HCT116 (cell line): ENCODE measurements at regions not wholly inside any gene's neighbourhood (a gene's known extent, or its start where the extent isn't known, plus 50 kb on each side); places are given as distances from the start of the nearest gene placed in this dataset.

Source experiments
- ATAC-seq: fragments of 200-7000 bp; cut with Tn5 transposase; 2 replicates; pipeline ENCODE4 v1.9.1; 2020; ENCODE audit warnings: mild to moderate bottlenecking, moderate library complexity
- BruUV-seq: library from RNA; stranded (reverse); fragments of 400-500 nt; replicated peaks from 2 replicates; lab custom pipeline; 2021; lab: Mats Ljungman, UMichigan
- CTCF ChIA-PET: fragments of 300-600 bp; sonication (Branson Sonifier 250); formaldehyde crosslinking; loops from one replicate; lab custom pipeline; 2021; ENCODE audit warnings: antibody characterized with exemption; lab: Charles Lee
- POLR2A ChIA-PET: fragments of 300-600, 350-600 bp; sonication (Branson Sonifier 250); formaldehyde crosslinking; loops from one replicate; lab custom pipeline; 2021; ENCODE audit warnings: antibody characterized with exemption; lab: Charles Lee
- RAD21 ChIA-PET, 2 experiments: fragments of 300-600 bp; sonication (Branson Sonifier 250); formaldehyde crosslinking; loops; one replicate each; lab custom pipeline; 2023; ENCODE audit warnings: low total read pairs in 2 of 2; ENCODE audit not compliant: uncharacterized antibody in 2 of 2, unreplicated experiment in 2 of 2, low non-redundant PET in 1 of 2; lab: Charles Lee
- DNase-seq: peaks from one replicate; pipeline ENCODE4 v3.0.0-alpha.2; 2010; ENCODE audit warnings: low read depth, low spot score
- H2AFZ ChIP-seq: fragments of 200-600 bp; shearing (Covaris generic), sonication (generic); 2 replicates; pipeline ENCODE4 v1.6.1; 2017; ENCODE audit warnings: low read depth, mixed run types, mixed read lengths, antibody characterized with exemption, low read length; ENCODE audit not compliant: poor library complexity, severe bottlenecking
- H3K27ac ChIP-seq: 2 replicates; pipeline ENCODE4 v1.5.1; 2012; ENCODE audit warnings: low read depth, low read length
- H3K27me3 ChIP-seq: fragments of 200-600 bp; sonication (generic); 2 replicates; pipeline ENCODE4 v1.6.1; 2016; ENCODE audit warnings: mixed run types, low read length, mixed read lengths; ENCODE audit not compliant: insufficient read depth
- H3K36me3 ChIP-seq, 2 experiments: fragments of 200-500 bp in 1 of 2; fragments of 200-600 bp in 1 of 2; sonication (Bioruptor generic) in 1 of 2; sonication (generic) in 1 of 2; 2 replicates each; pipeline versions ENCODE4 v1.5.1 to v1.6.1; 2014 to 2016; ENCODE audit warnings: low read length in 2 of 2, inconsistent platforms in 1 of 2, mixed read lengths in 1 of 2, mixed run types in 1 of 2; ENCODE audit not compliant: insufficient read depth in 2 of 2, control insufficient read depth in 1 of 2
- H3K4me1 ChIP-seq, 2 experiments: fragments of 200-600 bp in 1 of 2; sonication (generic) in 1 of 2; 2 replicates each; pipeline versions ENCODE4 v1.5.1 to v1.6.1; 2012 to 2017; ENCODE audit warnings: low read length in 2 of 2, inconsistent platforms in 1 of 2, mild to moderate bottlenecking in 1 of 2, mixed read lengths in 1 of 2, mixed run types in 1 of 2, moderate library complexity in 1 of 2; ENCODE audit not compliant: insufficient read depth in 2 of 2, control insufficient read depth in 1 of 2
- H3K4me2 ChIP-seq: fragments of 200-600 bp; sonication (generic); 2 replicates; pipeline ENCODE4 v1.6.1; 2017; ENCODE audit warnings: mixed run types, low read length, mixed read lengths
- H3K4me3 ChIP-seq, 2 experiments: fragments of 200-600 bp in 1 of 2; sonication (generic) in 1 of 2; replicated peaks in 1 of 2; 2 replicates each; pipeline ENCODE4 v1.5.1; 2011 to 2016; ENCODE audit warnings: low read length in 2 of 2, control low read depth in 1 of 2, low read depth in 1 of 2, mild to moderate bottlenecking in 1 of 2, mixed read lengths in 1 of 2, mixed run types in 1 of 2
- H3K79me2 ChIP-seq: fragments of 200-600 bp; sonication (generic); 2 replicates; pipeline ENCODE4 v1.6.1; 2017; ENCODE audit warnings: mild to moderate bottlenecking, mixed run types, low read length, moderate library complexity, mixed read lengths; ENCODE audit not compliant: insufficient read depth
- H3K9ac ChIP-seq: fragments of 200-600 bp; sonication (generic); 2 replicates; pipeline ENCODE4 v1.6.1; 2016; ENCODE audit warnings: low read length, mixed read lengths
- H3K9me2 ChIP-seq: fragments of 200-600 bp; sonication (generic), shearing (Covaris generic); 2 replicates; pipeline ENCODE4 v1.6.1; 2017; ENCODE audit warnings: mixed run types, mild to moderate bottlenecking, moderate library complexity; ENCODE audit not compliant: insufficient read depth
- H3K9me3 ChIP-seq, 2 experiments: fragments of 200-500 bp in 1 of 2; fragments of 200-600 bp in 1 of 2; sonication (Bioruptor generic) in 1 of 2; sonication (generic) in 1 of 2; 2 replicates each; pipeline ENCODE4 v1.6.1; 2014 to 2017; ENCODE audit warnings: low read length in 2 of 2, mixed read lengths in 2 of 2, inconsistent platforms in 1 of 2, low read depth in 1 of 2, mild to moderate bottlenecking in 1 of 2, mixed run types in 1 of 2, moderate library complexity in 1 of 2; ENCODE audit not compliant: control insufficient read depth in 1 of 2, insufficient read depth in 1 of 2
- H4K20me1 ChIP-seq: fragments of 200-600 bp; sonication (generic), shearing (Covaris generic); 2 replicates; pipeline ENCODE4 v1.6.1; 2017; ENCODE audit warnings: mixed run types, mild to moderate bottlenecking, moderate library complexity; ENCODE audit not compliant: insufficient read depth
- EGR1 ChIP-seq: IDR thresholded peaks from 2 replicates; pipeline ENCODE4 v1.6.1; 2012; ENCODE audit warnings: low read depth
- ELF1 ChIP-seq: IDR thresholded peaks from 2 replicates; pipeline ENCODE4 v1.6.1; 2012; ENCODE audit warnings: low read depth, borderline replicate concordance
- EZH2 ChIP-seq: fragments of 200-600 bp; sonication (generic); IDR thresholded peaks from 2 replicates; pipeline ENCODE4 v1.6.1; 2017; ENCODE audit warnings: antibody characterized with exemption, mixed run types
- EZH2phosphoT487 ChIP-seq: fragments of 200-600 bp; IDR thresholded peaks from 2 replicates; pipeline ENCODE4 v1.6.1; 2018; ENCODE audit warnings: antibody characterized with exemption, borderline replicate concordance
- RAD21 ChIP-seq: IDR thresholded peaks from 2 replicates; pipeline ENCODE4 v1.6.1; 2012; ENCODE audit warnings: low read depth, mild to moderate bottlenecking
- SIN3A ChIP-seq: IDR thresholded peaks from 2 replicates; pipeline ENCODE4 v1.6.1; 2012; ENCODE audit warnings: low read depth
- YY1 ChIP-seq: IDR thresholded peaks from 2 replicates; pipeline ENCODE4 v1.6.1; 2011; ENCODE audit warnings: low read length, low read depth, moderate library complexity, mild to moderate bottlenecking; ENCODE audit not compliant: insufficient replicate concordance; ENCODE audit errors: extremely low read depth
- ZNF274 ChIP-seq: fragments of 200-500 bp; sonication (Bioruptor generic); IDR thresholded peaks from 2 replicates; pipeline ENCODE4 v1.6.1; 2014; ENCODE audit warnings: mild to moderate bottlenecking, low read depth, low read length, inconsistent platforms
- intact Hi-C: fragments of 100-400 bp; cut with micrococcal nuclease; formaldehyde crosslinking; loops from 2 replicates; pipeline ENCODE4 v1.10.0; 2022
- TF ChIP-seq, protein P1 (sequence below), 3 experiments: fragments of 200-600 bp in 1 of 3; sonication (generic) in 1 of 3; IDR thresholded peaks in 2 of 3; conservative IDR thresholded peaks in 1 of 3; 2 replicates each; pipeline ENCODE4 v1.5.1; 2012 to 2017; ENCODE audit warnings: low read depth in 2 of 3, low read length in 2 of 3, antibody characterized with exemption in 1 of 3, borderline replicate concordance in 1 of 3, control low read depth in 1 of 3, mild to moderate bottlenecking in 1 of 3, mixed read lengths in 1 of 3, mixed run types in 1 of 3, moderate library complexity in 1 of 3; ENCODE audit not compliant: insufficient read depth in 1 of 3

DNA sequence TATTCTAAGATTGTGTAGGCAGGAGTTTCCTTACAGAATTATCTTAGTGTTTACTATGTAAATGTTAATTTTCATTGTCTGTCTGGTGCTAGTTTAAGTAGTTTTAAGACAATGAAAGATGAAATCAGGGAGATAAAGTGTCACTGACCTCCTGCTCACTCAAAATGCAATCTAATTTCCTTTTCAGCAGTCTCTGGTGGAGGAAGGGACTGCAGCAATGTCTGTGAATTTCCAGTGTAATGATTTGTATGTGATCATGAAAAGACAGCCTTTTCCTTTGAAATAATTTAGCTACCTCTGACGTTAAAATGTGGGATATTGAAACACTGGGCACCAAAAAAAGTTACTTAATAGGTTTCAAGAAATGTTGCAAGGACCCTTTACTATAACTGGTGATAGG lies 779.7 kb upstream of the FLRT2 start:
- no peak for ATAC-seq
- Histone ChIP-seq H3K4me1 (no peaks in the 10 kb centered on the region), H3K27ac (no peak overlapping the region), H3K36me3 (no peaks in the 10 kb centered on the region), H2AFZ (no peak overlapping the region), H3K9me2 (no peaks in the 10 kb centered on the region), H3K27me3 (no peaks in the 10 kb centered on the region), H3K4me3 (no peak overlapping the region), H3K4me2 (no peak overlapping the region), H3K79me2 (no peaks in the 10 kb centered on the region), H3K9me3 (peaks cover 6 to 20% of the 10 kb centered on the region in 2 experiments; a peak in 2 of 4 replicates), H3K9ac (no peak overlapping the region), H4K20me1 (no peaks in the 10 kb centered on the region)
- RAD21 ChIA-PET = no interaction called here
- intact Hi-C loops = no loop called here
- CTCF ChIA-PET = no interaction called here
- TF ChIP-seq EZH2phosphoT487 = no peak
- TF ChIP-seq SIN3A = no peak
- TF ChIP-seq ELF1 = no peak
- no peak for TF ChIP-seq ZNF274
- TF ChIP-seq YY1 = no peak
- TF ChIP-seq, protein P1, sequence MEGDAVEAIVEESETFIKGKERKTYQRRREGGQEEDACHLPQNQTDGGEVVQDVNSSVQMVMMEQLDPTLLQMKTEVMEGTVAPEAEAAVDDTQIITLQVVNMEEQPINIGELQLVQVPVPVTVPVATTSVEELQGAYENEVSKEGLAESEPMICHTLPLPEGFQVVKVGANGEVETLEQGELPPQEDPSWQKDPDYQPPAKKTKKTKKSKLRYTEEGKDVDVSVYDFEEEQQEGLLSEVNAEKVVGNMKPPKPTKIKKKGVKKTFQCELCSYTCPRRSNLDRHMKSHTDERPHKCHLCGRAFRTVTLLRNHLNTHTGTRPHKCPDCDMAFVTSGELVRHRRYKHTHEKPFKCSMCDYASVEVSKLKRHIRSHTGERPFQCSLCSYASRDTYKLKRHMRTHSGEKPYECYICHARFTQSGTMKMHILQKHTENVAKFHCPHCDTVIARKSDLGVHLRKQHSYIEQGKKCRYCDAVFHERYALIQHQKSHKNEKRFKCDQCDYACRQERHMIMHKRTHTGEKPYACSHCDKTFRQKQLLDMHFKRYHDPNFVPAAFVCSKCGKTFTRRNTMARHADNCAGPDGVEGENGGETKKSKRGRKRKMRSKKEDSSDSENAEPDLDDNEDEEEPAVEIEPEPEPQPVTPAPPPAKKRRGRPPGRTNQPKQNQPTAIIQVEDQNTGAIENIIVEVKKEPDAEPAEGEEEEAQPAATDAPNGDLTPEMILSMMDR (IDR thresholded peaks at IDR 0.05 in 2 of 3, conservative IDR thresholded peaks at IDR 0.05 in 1 of 3; ENCODE audit: borderline replicate concordance in 1 of 3, insufficient read depth in 1 of 3, low read depth in 2 of 3, low read length in 2 of 3) = no peak
- TF ChIP-seq RAD21 = no peak
- TF ChIP-seq EGR1 = no peak
- TF ChIP-seq EZH2 = no peak
- DNase-seq = no peak
- no TSS peak for BruUV-seq
- POLR2A ChIA-PET = no interaction called here
